K562 (cell line): ENCODE measurements at regions not wholly inside any gene's neighbourhood (a gene's known extent, or its start where the extent isn't known, plus 50 kb on each side); places are given as distances from the start of the nearest gene placed in this dataset.

Source experiments
- ATAC-seq: fragments of 200-7000 bp; cut with Tn5 transposase; 3 replicates; pipeline ENCODE4 v1.9.1; 2020; ENCODE audit warnings: moderate library complexity
- BruUV-seq: library from RNA; stranded (reverse); fragments of 400-500 nt; replicated peaks from 2 replicates; lab custom pipeline; 2021; lab: Mats Ljungman, UMichigan
- CTCF ChIA-PET: fragments of 300-600 bp; formaldehyde crosslinking; extraction: SDS; loops from one replicate; lab custom pipeline; 2021; ENCODE audit warnings: low intra/inter-chr PET ratio; lab: Yijun Ruan, JAX
- POLR2A ChIA-PET: fragments of 300-600, 350-650 bp; sonication (Branson Sonifier 250); formaldehyde crosslinking; extraction: SDS; loops from one replicate; lab custom pipeline; 2021; ENCODE audit warnings: antibody characterized with exemption, inconsistent platforms; lab: Yijun Ruan, JAX
- DNase-seq, 4 experiments: peaks; one replicate each; pipeline versions ENCODE4 v3.0.0 to v3.0.0-alpha.2; 2011 to 2018; ENCODE audit warnings: low spot score in 3 of 4, mixed read lengths in 3 of 4; ENCODE audit errors: extremely low read depth in 1 of 4
- FAIRE-seq: peaks from 2 replicates; lab custom pipeline; 2011; peaks lifted over from hg19 to GRCh38; lab: Jason Lieb, UNC
- H2AFZ ChIP-seq: 2 replicates; pipeline ENCODE4 v1.6.0; 2011; ENCODE audit warnings: low read depth, low read length, control low read depth, inconsistent platforms
- H3K27ac ChIP-seq: fragments of 200-600 bp; 3 replicates; pipeline ENCODE4 v1.8.0; 2011; ENCODE audit warnings: low read depth, mild to moderate bottlenecking, control low read depth, inconsistent platforms, low read length, moderate library complexity, mixed read lengths; ENCODE audit errors: extremely low read depth
- H3K27me3 ChIP-seq, 2 experiments: fragments of 300-600 bp in 1 of 2; 2 replicates in 1 of 2; 3 replicates in 1 of 2; pipeline versions ENCODE4 v1.6.0 to v1.8.0; 2011; ENCODE audit warnings: inconsistent platforms in 2 of 2, low read length in 2 of 2, mild to moderate bottlenecking in 1 of 2, mixed read lengths in 1 of 2, moderate library complexity in 1 of 2; ENCODE audit not compliant: control insufficient read depth in 2 of 2, insufficient read depth in 2 of 2
- H3K36me3 ChIP-seq: fragments of 300-600 bp; 3 replicates; pipeline ENCODE4 v1.8.0; 2011; ENCODE audit warnings: mild to moderate bottlenecking, low read length, inconsistent platforms; ENCODE audit not compliant: control insufficient read depth, insufficient read depth
- H3K4me1 ChIP-seq, 2 experiments: fragments of 200-600 bp in 1 of 2; replicated peaks in 1 of 2; 2 replicates in 1 of 2; 3 replicates in 1 of 2; pipeline versions ENCODE4 v1.5.1 to v1.8.0; 2011; ENCODE audit warnings: inconsistent platforms in 2 of 2, low read length in 2 of 2, mild to moderate bottlenecking in 1 of 2, mixed read lengths in 1 of 2, moderate library complexity in 1 of 2; ENCODE audit not compliant: control insufficient read depth in 2 of 2, insufficient read depth in 2 of 2
- H3K4me2 ChIP-seq: 2 replicates; pipeline ENCODE4 v1.6.1; 2011; ENCODE audit warnings: low read length, control low read depth, inconsistent platforms, mixed read lengths; ENCODE audit not compliant: insufficient read depth
- H3K4me3 ChIP-seq: fragments of 200-600 bp; sonication (generic), shearing (Covaris generic); 2 replicates; pipeline ENCODE4 v1.5.1; 2016; ENCODE audit warnings: control low read depth, inconsistent platforms
- H3K79me2 ChIP-seq: fragments of 200-600 bp; 3 replicates; pipeline ENCODE4 v1.8.0; 2011; ENCODE audit warnings: low read length, inconsistent platforms; ENCODE audit not compliant: control insufficient read depth, insufficient read depth
- H3K9ac ChIP-seq, 2 experiments: 2 replicates each; pipeline versions ENCODE4 v1.6.0 to v1.6.1; 2011; ENCODE audit warnings: low read depth in 2 of 2, low read length in 2 of 2, control low read depth in 1 of 2, inconsistent platforms in 1 of 2, mild to moderate bottlenecking in 1 of 2, mixed read lengths in 1 of 2; ENCODE audit not compliant: insufficient read depth in 1 of 2
- H3K9me1 ChIP-seq: one replicate; pipeline ENCODE4 v1.6.0; 2011; ENCODE audit warnings: inconsistent platforms, mild to moderate bottlenecking, low read length, moderate library complexity; ENCODE audit not compliant: control insufficient read depth, insufficient read depth
- H3K9me3 ChIP-seq: replicated peaks from 2 replicates; pipeline ENCODE4 v1.5.1; 2011; ENCODE audit warnings: low read depth, low read length, inconsistent platforms; ENCODE audit not compliant: control insufficient read depth, insufficient read depth
- H4K20me1 ChIP-seq: replicated peaks from 2 replicates; pipeline ENCODE4 v1.6.1; 2011; ENCODE audit warnings: low read length, inconsistent platforms, mixed read lengths; ENCODE audit not compliant: control insufficient read depth, insufficient read depth
- DIDO1 ChIP-seq: fragments of 450-650 bp; IDR thresholded peaks from 2 replicates; pipeline ENCODE4 v1.6.1; 2016; ENCODE audit warnings: low read depth, missing biosample characterization, missing genetic modification characterization
- ELF4 ChIP-seq: fragments of 450-650 bp; formaldehyde crosslinking; IDR thresholded peaks from 2 replicates; pipeline ENCODE4 v1.4.0; 2022; ENCODE audit warnings: missing genetic modification characterization
- HCFC1 ChIP-seq: IDR thresholded peaks from 2 replicates; pipeline ENCODE4 v1.6.1; 2012; ENCODE audit warnings: low read depth, low read length, improper control_type of control experiment
- KDM5B ChIP-seq: fragments of 200-600 bp; sonication (generic); IDR thresholded peaks from 2 replicates; pipeline ENCODE4 v1.6.1; 2012; ENCODE audit warnings: low read depth, mild to moderate bottlenecking, moderate library complexity, low read length, control low read depth, inconsistent platforms; ENCODE audit not compliant: insufficient replicate concordance
- MYNN ChIP-seq, 2 experiments: sonication (generic); formaldehyde crosslinking in 1 of 2; IDR thresholded peaks; 2 replicates each; pipeline versions ENCODE4 v1.5.0 to v1.6.1; 2016 to 2020; ENCODE audit warnings: antibody characterized with exemption in 1 of 2, missing genetic modification reagents in 1 of 2
- NR1H2 ChIP-seq: sonication (generic); formaldehyde crosslinking; IDR thresholded peaks from 2 replicates; pipeline ENCODE4 v1.4.0; 2020; ENCODE audit warnings: mild to moderate bottlenecking, missing genetic modification reagents
- RBM15 ChIP-seq: fragments of 200-400 bp; formaldehyde crosslinking; IDR thresholded peaks from 2 replicates; pipeline ENCODE4 v1.6.1; 2018; ENCODE audit warnings: mild to moderate bottlenecking, low read length, moderate library complexity; ENCODE audit not compliant: insufficient read depth
- RFX5 ChIP-seq: IDR thresholded peaks from 2 replicates; pipeline ENCODE4 v1.6.1; 2011; ENCODE audit warnings: low read depth, mild to moderate bottlenecking, improper control_type of control experiment, low read length
- SLC30A9 ChIP-seq: fragments of 250-450 bp; sonication (Bioruptor Pico); IDR thresholded peaks from 2 replicates; pipeline ENCODE4 v1.8.0; 2022; ENCODE audit warnings: mild to moderate bottlenecking, moderate library complexity
- SMARCC2 ChIP-seq: fragments of 450-650 bp; IDR thresholded peaks from 2 replicates; pipeline ENCODE4 v1.6.1; 2017; ENCODE audit warnings: antibody characterized with exemption, moderate library complexity, mild to moderate bottlenecking, low read depth
- TEAD4 ChIP-seq, 2 experiments: sonication (generic) in 1 of 2; formaldehyde crosslinking in 1 of 2; IDR thresholded peaks; 2 replicates each; pipeline versions ENCODE4 v1.6.1 to v1.8.0; 2012 to 2022; ENCODE audit warnings: borderline replicate concordance in 1 of 2, inconsistent platforms in 1 of 2, low read length in 1 of 2, mild to moderate bottlenecking in 1 of 2, missing genetic modification reagents in 1 of 2
- ZNF146 ChIP-seq: IDR thresholded peaks from one replicate; pipeline ENCODE4 v1.6.1; 2018; ENCODE audit warnings: missing compliant biosample characterization; ENCODE audit not compliant: unreplicated experiment
- ZNF785 ChIP-seq: fragments of 250-450 bp; sonication (Bioruptor Pico); IDR thresholded peaks from 2 replicates; pipeline ENCODE4 v1.4.0; 2020; ENCODE audit warnings: mild to moderate bottlenecking
- WGBS: fragments of 100-300 bp; shearing (Covaris generic); methylation state at CpG from one replicate; pipeline ENCODE4 v1.1.6; 2016; ENCODE audit warnings: low coverage, mixed read lengths; ENCODE audit not compliant: insufficient coverage; ENCODE audit errors: missing lambda C conversion rate; 5-methylcytosine and 5-hydroxymethylcytosine counted together
- in situ Hi-C: fragments of 300-500 bp; cut with MboI; formaldehyde crosslinking; loops from 4 replicates; pipeline ENCODE4 v1.15.0; 2018; ENCODE audit warnings: inconsistent platforms, mixed read lengths
- intact Hi-C: fragments of 100-400 bp; cut with micrococcal nuclease; formaldehyde crosslinking; loops from 2 replicates; pipeline ENCODE4 v1.14.2; 2022
- TF ChIP-seq, protein P1 (sequence below): fragments of 450-650 bp; IDR thresholded peaks from 2 replicates; pipeline ENCODE4 v1.6.1; 2014; ENCODE audit warnings: low read depth, mild to moderate bottlenecking, moderate library complexity, borderline replicate concordance
- TF ChIP-seq, protein P2 (sequence below): sonication (generic); formaldehyde crosslinking; IDR thresholded peaks from 2 replicates; pipeline ENCODE4 v1.8.1; 2023; ENCODE audit warnings: mild to moderate bottlenecking, missing genetic modification reagents
- TF ChIP-seq, protein P3 (sequence below): sonication (generic); formaldehyde crosslinking; IDR thresholded peaks from 2 replicates; pipeline ENCODE4 v1.9.0; 2022; ENCODE audit warnings: mild to moderate bottlenecking, missing genetic modification reagents
- TF ChIP-seq, protein P4 (sequence below): IDR thresholded peaks from 2 replicates; pipeline ENCODE4 v1.6.1; 2011; ENCODE audit not compliant: insufficient read length; ENCODE audit errors: extremely low read depth

DNA sequence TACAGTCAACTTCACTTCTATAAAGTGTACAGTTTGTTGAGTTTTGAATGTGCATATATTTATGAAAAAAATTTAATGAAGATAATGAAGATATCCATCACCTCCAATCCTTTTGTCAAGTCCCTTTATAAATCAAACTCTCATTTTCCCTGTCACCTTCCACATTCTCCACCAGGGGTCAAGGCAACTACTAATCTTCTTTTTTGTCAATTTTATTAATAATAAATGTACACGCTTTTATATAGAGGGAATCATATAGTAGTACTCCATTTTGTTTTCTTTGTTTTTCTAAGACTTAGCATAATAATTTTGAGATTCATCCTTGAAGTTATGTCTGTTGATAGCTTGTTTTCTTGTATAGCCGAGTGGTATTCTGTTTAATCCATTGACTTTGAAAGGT is 1594.2 kb upstream of the PRMT6 start:
- Histone ChIP-seq H3K27ac (no peak overlapping the region), H3K4me1 (no peaks in the 10 kb centered on the region), H3K9ac (no peak overlapping the region), H3K79me2 (no peaks in the 10 kb centered on the region), H3K27me3 (no peaks in the 10 kb centered on the region), H3K4me2 (no peak overlapping the region), H4K20me1 (no peaks in the 10 kb centered on the region), H3K9me3 (no peaks in the 10 kb centered on the region), H3K36me3 (no peaks in the 10 kb centered on the region)
- intact Hi-C loops = no loop called here
- DNase-seq = no peak
- ATAC-seq = no peak
- POLR2A ChIA-PET = no interaction called here
- in situ Hi-C loops = no loop called here
- 0% methylated on average over 2 of the region's 2 CpGs for WGBS
- no peak for TF ChIP-seq HCFC1
- TF ChIP-seq, protein P1, sequence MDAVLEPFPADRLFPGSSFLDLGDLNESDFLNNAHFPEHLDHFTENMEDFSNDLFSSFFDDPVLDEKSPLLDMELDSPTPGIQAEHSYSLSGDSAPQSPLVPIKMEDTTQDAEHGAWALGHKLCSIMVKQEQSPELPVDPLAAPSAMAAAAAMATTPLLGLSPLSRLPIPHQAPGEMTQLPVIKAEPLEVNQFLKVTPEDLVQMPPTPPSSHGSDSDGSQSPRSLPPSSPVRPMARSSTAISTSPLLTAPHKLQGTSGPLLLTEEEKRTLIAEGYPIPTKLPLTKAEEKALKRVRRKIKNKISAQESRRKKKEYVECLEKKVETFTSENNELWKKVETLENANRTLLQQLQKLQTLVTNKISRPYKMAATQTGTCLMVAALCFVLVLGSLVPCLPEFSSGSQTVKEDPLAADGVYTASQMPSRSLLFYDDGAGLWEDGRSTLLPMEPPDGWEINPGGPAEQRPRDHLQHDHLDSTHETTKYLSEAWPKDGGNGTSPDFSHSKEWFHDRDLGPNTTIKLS = no peak
- TF ChIP-seq, protein P2, sequence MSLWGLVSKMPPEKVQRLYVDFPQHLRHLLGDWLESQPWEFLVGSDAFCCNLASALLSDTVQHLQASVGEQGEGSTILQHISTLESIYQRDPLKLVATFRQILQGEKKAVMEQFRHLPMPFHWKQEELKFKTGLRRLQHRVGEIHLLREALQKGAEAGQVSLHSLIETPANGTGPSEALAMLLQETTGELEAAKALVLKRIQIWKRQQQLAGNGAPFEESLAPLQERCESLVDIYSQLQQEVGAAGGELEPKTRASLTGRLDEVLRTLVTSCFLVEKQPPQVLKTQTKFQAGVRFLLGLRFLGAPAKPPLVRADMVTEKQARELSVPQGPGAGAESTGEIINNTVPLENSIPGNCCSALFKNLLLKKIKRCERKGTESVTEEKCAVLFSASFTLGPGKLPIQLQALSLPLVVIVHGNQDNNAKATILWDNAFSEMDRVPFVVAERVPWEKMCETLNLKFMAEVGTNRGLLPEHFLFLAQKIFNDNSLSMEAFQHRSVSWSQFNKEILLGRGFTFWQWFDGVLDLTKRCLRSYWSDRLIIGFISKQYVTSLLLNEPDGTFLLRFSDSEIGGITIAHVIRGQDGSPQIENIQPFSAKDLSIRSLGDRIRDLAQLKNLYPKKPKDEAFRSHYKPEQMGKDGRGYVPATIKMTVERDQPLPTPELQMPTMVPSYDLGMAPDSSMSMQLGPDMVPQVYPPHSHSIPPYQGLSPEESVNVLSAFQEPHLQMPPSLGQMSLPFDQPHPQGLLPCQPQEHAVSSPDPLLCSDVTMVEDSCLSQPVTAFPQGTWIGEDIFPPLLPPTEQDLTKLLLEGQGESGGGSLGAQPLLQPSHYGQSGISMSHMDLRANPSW (CRISPR knock-in tag) = no peak
- no peak for TF ChIP-seq ZNF146 (CRISPR knock-in tag)
- TF ChIP-seq, protein P3, sequence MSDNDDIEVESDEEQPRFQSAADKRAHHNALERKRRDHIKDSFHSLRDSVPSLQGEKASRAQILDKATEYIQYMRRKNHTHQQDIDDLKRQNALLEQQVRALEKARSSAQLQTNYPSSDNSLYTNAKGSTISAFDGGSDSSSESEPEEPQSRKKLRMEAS (CRISPR knock-in tag) = no peak
- no peak for TF ChIP-seq MYNN (IDR thresholded peaks at IDR 0.05)
- no peak for TF ChIP-seq MYNN (CRISPR knock-in tag; IDR thresholded peaks at IDR 0.05)
- no peak for TF ChIP-seq TEAD4 (IDR thresholded peaks at IDR 0.05; ENCODE audit: low read length)
- no peak for TF ChIP-seq TEAD4 (CRISPR knock-in tag; IDR thresholded peaks at IDR 0.05; ENCODE audit: borderline replicate concordance)
- TF ChIP-seq KDM5B = no peak
- no peak for TF ChIP-seq NR1H2 (CRISPR knock-in tag)
- TF ChIP-seq SMARCC2 = no peak
- TF ChIP-seq RFX5 = no peak
- no peak for TF ChIP-seq ZNF785
- no peak for TF ChIP-seq SLC30A9 (CRISPR knock-in tag)
- TF ChIP-seq DIDO1 = no peak
- TF ChIP-seq, protein P4, sequence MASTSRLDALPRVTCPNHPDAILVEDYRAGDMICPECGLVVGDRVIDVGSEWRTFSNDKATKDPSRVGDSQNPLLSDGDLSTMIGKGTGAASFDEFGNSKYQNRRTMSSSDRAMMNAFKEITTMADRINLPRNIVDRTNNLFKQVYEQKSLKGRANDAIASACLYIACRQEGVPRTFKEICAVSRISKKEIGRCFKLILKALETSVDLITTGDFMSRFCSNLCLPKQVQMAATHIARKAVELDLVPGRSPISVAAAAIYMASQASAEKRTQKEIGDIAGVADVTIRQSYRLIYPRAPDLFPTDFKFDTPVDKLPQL = no peak
- no peak for TF ChIP-seq RBM15
- no peak for TF ChIP-seq ELF4 (CRISPR knock-in tag)
- TF ChIP-seq, all 486 proteins: peak for 0
- FAIRE-seq = no peak
- H2AFZ ChIP-seq = no peak overlapping the region
- H3K9me1 ChIP-seq = no peaks in the 10 kb centered on the region
- H3K4me3 ChIP-seq = no peak overlapping the region
- no TSS peak for BruUV-seq
- CTCF ChIA-PET = no interaction called here
